GM19395 (cell line): ENCODE measurements at regions not wholly inside any gene's neighbourhood (a gene's known extent, or its start where the extent isn't known, plus 50 kb on each side); places are given as distances from the start of the nearest gene placed in this dataset.

Experiments used
- ATAC-seq: cut with Tn5 transposase; IDR thresholded peaks from one replicate; pipeline ENCODE4 v1.9.1; 2021; ENCODE audit warnings: mild to moderate bottlenecking, moderate library complexity; ENCODE audit not compliant: unreplicated experiment

DNA sequence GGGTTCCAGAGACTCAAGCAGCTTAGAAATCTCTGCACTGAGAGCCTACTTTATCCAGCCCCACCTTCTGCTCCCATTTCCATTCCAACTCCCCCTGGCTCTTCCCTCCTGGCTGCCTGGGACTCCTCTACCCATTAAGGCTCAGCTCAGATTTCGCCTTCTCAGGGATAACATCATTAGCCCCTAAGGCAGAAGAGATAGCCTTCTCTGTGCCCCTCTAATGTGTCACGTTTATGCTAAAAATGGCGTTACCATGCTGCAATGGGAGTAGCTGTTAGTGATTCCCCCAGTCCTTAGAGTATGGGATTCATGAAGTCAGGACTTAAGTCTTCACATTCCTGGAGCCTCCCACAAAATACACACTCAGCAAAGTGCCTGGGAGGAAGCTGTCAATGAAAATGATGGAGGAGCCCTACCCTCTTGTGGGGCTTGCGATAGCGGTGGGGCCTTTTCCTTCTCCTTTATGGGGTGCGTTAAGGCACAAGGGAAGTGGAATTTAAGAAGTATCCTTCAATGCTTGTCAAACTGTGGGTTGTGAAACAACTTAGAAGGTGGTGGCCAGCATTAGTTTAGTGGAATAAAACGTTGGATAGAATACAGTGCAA is 144.7 kb upstream of the COPS8 start:
- ATAC-seq: no peak

DNA sequence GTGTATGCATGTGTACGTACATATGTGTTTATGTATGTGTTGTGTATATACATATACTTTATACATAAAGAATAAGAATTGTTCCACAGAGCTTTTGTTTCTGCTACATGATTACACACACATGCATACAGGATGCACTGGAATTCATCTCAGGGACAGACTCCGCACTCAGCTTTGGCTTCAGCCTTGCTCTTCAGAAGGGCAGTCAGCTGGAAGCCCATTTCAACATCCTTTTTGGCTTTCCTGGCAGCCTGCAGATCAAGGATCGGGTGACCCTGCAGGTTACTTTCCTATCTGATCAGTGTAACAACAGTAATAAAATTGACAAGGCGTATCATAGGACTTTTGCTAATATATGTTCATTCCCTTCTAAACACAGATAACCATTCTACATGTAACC is 144.1 kb upstream of the COPS8 start:
- ATAC-seq: no peak

DNA sequence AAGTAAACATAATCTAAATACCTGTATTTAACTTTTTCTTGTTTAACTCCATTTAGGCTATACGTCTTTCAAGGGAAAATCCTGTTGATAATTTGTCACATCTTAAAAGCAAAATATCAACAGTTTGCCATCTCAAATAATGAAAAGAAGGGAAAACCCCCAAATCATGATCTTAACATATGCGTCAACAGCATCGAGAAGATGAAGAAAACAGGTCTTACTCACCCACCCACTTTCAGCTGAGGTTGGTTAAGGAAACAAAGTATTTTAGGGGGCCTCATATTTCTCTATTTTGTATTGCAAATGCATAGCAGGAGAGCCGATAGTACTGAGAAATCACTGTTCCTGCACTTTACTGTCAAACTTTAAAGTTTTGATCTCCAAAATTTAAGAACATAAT is 143.1 kb upstream of the COPS8 start:
- no peak for ATAC-seq

DNA sequence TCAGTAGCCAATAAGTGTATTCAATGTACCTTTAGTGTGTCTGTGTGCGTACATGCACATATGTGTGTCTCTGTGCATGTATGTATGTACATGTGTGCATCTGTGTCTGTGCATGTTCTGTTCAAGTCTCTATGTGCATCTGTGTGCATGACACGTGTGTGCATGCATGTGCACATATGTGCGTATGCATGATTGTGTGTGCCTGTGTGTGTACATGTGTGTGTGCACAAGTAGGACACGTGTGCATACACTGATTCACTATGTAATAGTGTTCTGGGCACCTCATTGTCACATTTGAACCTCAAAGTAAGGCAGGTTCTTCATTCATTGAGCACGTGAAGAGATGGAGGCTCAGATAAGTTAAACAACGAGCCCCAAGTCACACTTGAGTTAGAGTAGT is 142.6 kb upstream of the COPS8 start:
- no peak for ATAC-seq

DNA sequence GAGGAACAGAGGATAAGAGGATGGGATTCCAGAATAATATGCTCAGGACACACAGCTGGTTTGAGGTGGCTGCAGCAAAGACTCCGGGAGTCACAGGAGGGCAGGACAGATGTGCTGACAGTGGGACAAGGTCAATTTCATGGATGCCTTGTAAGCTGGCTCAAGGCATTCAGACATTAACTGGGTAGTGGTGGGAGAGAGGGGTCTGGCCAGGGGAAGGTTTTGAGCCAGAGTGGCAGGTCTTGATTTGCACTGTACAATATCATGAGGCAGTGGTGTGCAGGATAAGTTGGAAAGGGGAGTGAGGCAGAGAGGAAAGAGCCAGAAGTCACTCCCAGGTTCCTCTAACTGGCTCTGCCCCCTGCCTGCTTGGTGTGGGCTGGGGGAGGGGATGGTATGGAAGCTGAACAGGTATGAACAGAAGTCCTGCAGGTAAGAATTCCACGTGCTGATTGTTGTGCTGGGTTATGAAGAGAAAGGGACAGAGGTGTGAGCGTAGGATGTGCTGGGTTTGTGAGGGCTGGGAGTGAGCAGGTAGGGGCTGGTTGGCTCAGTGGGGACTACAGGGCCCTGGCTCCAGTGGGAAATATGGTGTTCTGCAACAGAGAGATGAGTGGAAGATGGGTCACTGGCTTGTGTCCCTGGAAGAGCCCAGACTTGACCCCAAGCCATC is 141.7 kb upstream of the COPS8 start:
- ATAC-seq: no peak

DNA sequence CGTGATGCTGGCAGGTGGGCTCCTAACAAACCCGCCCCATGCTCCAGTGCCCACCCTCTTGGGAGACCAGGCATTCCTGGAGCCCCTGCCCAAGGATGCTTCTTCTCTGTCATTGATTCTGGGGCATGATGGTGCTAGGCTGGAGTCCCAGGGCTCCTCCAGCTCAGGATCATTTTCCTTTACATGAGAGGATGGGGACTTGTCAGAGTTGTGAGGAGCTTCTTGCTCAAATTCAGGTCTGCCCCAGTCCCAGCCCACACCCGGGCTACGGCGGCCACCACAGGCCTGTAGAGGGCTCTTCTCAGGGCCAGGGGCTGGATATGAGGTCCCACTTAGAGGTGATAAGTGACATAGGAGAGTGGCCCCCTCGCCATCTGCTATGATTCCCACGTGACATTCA is 141.1 kb upstream of the COPS8 start:
- no peak for ATAC-seq

DNA sequence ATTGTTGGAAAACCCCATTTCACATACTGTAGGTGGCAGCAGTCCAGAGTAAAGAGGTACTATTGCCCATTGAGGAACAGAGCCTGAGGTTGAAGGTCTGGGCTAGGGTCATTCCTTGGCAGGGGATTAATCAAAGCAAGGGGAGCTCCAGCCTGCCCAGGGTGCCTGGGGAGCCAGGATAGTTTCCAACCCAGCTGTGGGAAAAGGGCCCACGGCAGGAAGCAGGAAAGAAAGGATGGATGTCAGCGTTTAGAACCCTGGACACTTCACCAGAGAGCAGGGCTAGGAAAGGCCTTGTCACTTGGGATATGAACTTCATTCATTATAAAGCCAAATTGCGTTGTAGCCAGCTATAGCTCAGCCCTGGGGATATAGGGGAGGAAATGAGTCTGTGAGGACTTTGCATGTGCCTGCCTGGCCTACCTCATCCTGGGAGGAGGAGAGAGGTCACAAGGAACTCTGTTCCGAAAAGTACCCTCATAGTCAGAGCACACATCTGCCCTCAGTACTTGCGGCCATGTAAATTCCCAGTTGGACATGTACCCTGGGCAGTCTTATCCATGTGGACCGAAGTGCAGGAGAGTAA is 140.2 kb upstream of the COPS8 start:
- no peak for ATAC-seq

DNA sequence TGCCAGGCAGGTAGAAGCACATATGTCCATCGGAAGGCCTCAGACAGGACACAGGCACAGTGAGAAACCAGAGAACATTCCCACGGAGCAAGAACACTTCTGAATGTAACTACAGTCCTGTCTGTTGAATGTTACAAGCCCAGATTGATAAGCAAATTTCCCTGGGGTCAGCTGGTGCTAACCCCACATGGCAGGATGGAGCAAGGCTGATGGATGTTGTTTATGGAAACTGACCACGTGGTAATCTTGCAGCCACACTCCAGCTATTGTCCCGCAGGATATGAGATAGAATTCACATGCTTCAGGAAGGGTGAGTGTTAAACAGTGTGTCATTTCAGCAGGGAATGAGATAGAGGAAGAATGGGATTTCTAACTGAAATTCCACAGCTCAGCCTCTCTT is 138.8 kb upstream of the COPS8 start:
- ATAC-seq: no peak

DNA sequence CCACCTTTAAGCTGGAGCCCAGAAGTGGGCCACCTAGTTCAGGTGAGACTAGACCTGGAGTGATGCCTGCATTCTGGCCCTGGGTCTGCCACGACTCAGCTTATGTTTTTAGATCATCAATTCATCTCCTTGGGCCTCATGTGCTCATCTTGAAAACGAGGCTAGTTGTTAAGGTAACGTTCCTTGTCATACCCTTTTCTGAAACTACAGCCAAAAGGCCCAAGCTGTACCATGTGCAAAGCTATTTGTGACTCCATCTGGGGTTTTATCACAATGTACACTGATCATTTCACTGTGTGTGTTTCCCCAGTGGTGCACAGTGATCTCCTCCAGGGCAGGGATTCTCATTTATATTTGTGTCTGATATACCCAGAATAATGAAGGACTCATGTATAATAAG is 138.4 kb upstream of the COPS8 start:
- no peak for ATAC-seq

DNA sequence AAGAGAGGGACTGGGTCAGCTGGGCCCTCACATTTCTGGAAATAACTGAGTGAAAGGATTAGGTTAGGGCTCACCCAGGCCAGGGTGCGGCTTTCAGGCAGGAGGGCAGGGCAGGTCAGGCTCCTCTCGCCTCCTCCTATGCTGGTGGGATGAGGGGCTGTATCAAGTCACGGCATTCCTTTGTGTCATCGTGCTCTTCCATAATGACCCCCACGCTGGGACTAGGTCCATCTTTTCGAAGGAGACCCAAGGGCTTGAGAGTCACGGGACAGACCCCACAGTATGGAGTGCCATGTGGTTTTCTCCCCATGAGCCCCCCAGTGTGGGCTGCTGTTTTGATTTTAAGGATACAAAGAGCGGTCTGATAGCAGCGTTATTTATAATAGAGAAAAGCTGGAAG is 137.8 kb upstream of the COPS8 start:
- ATAC-seq: no peak

DNA sequence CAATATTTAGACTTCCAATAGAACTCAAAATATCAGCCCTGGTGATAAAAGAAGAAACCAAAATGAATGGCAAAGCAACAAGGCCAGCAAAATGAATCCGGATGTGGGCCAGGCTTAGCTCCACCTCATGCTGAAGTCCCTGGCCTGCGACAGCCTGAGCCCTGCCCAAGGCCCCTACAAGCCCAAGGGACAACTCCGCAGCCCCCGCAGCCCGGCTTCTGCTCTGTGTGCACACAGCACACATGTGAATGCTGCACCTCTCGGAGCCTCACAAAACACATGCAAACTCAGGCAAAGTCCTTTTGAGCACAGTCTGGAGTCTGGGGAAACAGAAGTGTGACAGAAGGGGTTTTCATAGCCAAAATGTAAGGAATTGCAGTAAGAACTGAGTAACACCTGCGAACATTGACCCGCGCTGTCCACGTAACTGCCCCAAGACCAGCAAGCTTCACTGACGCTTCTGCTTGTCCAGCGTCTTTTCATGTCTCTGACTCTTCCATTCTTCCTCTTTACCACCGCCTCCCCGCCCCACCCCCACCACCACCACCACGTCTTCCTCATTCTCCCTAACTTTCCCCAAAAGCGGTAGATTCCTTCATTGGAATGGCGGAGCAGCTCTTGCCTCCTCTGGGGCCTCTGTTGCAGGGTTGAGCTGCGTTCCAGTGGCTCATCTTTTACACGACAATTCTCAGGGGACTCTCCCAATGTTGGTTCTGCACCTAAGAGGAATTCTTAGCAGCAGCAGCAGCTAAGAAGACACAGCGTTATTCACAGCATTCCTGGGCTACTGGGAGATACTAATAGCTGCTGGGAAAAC is 136.4 kb upstream of the COPS8 start:
- ATAC-seq: no peak

DNA sequence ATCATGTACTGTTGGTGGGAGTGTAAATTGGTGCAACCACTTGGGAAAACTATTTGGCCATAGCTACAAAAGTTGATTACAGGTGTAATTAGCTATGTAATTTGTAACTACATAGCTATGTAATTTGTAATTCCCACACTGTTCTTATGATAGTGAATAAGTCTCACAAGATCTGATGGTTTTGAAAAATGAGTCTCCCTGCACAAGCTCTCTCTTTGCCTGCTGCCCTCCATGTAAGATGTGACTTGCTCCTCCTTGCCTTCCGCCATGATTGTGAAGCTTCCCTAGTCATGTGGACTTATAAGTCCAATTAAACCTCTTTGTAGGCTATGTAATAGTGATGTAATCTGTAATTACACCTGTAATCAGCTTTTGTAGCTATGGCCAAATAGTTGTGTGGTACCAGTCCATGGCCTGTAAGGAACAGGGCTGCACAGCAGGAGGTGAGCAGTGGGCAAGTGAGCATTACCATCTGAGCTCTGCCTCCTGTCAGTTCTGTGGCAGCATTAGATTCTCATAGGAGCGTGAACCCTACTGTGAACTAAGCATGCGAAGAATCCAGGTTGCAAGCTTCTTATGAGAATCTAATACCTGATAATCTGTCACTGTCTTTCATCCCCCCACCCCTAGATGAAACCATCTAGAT is 133.7 kb upstream of the COPS8 start:
- no peak for ATAC-seq

DNA sequence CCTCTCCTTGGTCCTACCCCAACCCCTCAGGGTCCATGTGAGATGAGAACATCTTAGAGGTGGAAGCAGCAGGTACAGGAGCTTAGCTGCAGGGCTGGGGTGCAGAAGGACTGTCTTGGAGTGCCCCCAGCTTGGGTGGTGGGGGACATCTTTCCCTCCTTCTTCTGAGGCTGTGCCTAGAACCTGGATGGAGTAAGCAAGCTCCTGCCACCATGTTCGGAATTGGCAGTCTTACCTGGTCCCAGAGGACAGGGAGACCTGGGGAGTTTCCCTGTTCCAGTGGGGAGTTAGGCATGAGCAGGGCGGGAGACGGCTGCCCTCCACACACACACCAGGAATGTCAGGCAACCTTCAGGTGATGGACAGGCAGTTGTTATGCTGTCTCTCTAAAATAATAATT is 131.0 kb upstream of the COPS8 start:
- no peak for ATAC-seq

DNA sequence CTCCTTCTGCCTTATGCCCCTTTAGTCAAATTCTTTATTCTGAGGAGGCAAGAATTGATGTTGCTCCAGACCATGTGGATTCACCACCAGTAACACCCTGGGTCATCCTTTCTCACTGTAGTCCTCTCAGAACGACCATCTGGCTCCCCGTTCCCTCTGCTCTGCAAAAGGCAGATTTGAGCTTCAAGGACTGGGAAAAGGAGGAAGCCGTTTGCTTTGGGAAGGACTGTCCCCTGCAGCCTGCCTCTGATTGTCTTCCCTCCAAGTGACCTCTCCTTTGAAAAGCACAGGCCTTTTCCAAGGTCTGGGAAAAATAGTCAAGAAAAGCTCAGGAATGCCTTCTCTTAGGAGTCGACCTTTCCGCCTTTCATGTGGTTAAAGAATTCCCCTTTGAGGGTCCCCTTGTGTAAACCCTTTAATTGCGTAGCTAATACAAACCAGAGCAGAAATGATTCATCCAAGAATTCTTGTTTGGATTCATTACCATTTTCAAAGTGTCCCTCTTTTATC is 130.1 kb upstream of the COPS8 start:
- no peak for ATAC-seq

DNA sequence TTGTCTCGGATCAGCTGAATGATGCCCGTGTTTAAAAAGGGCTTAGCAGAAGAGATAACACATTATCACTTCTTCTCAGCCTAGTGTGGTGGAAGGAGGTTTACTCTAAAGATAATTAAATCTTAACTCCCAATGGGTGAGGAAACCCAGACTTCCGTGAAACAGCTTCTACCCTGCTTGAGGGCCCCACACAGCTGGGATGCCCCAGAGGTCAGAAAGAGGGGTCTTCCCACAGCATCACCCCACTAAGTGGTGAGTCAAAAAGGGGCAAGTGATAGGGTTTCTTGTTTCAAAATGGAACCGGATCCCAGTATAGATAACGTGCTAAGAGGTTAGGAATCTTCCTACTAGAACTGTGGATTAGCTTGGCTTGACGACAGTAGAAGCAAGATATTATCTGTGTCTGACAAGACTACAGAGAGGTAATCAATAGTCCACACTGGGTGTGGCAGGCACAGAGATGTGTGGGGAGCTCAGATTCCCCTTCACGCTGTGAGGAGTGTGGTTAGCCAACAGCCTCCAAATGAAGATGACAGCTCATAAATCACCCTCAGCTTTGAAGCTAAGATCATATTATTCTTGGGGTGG is 129.6 kb upstream of the COPS8 start:
- ATAC-seq: no peak

DNA sequence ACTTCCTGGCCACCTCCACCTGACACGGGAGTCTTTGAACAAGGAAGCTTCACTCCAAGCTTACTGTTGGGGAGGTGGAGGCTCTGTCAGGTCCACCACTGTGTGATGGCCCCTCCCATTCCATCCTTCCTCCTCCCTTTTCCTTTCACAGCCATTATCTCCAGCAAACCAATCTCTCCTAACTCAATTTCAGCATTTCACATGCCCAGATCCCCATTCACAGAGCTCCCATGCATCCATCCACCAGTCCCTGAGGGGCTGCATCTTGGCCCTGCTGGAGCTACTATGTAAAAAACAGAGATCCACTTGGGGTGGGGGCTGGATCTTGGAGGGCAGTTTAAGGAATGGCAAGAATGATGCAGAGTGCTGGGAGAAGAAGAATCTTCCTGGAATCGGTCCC is 129.0 kb upstream of the COPS8 start:
- ATAC-seq: no peak

DNA sequence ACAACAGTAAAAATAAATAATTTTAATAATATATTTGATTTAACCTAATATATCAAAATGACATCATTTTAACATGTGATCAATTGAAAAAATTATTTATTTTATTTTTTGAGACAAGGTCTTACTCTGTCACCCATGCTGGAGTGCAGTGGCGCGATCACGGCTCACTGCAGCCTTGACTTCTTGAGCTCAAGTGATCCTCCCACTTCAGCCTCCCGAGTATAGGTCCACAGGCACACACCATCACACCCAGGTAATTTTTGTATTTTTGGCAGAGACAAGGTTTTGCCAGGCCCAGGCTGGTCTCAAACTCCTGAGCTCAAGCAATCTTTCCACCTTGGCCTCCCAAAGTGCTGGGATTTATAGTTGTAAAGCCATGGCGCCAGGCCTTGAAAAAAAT is 126.7 kb upstream of the COPS8 start:
- no peak for ATAC-seq

DNA sequence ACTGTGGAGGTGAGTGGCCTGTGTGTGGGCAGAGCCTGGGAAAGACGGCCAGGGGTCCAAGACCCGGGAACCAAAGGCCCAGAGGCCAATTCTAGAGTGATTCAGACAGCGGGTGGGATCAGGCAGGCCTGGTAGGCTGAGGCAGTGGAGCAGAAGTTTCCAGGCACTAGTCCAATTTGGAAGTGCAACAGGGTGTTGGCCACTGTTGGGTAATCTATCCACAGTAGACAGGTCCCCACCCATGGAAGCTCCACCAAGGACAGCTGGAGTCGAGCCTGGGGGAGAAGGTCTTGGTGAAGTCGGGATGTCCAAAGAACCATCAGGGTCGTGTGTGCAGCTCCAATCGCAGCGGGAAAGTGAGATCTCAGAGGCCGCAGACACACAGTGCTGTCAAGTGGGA is 125.8 kb upstream of the COPS8 start:
- no peak for ATAC-seq

DNA sequence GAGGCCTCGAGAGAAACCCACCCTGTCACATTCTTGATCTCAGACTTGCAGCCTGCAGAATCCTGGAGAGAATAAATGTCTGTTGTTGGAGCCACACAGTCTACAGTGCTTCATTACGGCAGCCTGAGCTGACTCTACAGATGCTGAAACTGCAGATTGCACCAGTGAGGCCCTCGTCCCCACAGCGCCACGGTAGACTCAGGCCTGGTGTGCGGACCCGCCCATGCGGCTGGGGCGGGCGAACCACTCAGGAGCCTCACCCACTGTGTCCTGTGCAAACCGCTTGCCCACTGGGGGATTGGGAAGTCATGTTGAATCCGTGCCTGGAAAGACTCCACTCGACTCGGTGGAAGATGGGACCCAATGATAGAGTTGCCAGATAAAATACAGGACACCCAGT is 125.2 kb upstream of the COPS8 start:
- ATAC-seq: no peak

DNA sequence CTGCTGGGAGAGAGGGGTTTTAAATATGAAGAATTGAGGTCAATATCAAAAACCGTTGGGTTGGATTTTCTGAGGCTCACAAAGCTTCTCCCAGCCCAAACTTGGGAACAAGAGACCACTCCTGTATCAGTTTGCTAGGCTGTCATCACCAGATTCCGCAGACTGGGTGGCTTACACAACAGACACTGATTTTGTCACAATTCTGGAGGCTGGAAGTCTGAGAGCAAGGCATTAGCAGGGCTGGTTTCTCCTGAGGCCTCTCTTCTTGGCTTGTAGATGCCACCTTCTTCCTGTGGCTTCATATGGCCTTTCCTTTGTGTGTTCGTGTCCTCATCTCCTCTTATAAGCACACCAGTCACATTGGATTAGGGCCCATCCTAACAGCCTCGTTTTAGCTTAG is 122.9 kb upstream of the COPS8 start:
- no peak for ATAC-seq

DNA sequence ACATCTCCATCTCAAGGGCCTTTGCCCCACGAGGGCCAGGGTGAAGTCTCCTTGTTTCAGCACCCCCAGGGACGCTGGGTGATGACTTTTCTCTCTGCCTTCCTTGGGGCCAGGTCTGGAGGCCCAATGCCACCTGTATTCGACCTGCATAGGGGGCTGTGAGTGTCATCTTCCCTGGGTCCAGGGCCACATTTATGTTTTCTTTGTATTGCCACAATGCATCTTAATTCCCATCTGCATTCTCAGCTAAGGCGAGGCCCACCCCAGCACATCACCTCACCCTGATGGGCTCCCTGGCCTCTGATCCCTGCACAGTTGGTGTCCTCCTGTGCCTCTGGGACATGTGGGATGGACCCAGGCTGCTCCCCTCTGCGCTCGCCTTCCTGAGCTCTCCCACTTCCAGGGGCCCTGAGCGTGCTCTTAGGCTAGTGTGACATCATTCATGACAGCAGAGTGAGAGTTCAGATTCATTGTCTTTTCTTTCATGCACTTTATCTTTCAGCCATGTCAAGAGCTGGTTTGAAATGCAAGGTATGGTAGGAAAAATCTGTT is 122.0 kb upstream of the COPS8 start:
- no peak for ATAC-seq
